WTC11 (cell line): ENCODE measurements at regions not wholly inside any gene's neighbourhood (a gene's known extent, or its start where the extent isn't known, plus 50 kb on each side); places are given as distances from the start of the nearest gene placed in this dataset.

Experiments used
- ATAC-seq: fragments of 200-7000 bp; cut with Tn5 transposase; 2 replicates; pipeline ENCODE4 v1.10.0; 2021; ENCODE audit warnings: mild to moderate bottlenecking, moderate library complexity
- CTCF ChIA-PET: fragments of 300-600 bp; sonication (Branson Sonifier 250); formaldehyde crosslinking; loops from one replicate; lab custom pipeline; 2021; ENCODE audit warnings: antibody characterized with exemption; lab: Charles Lee
- POLR2A ChIA-PET: fragments of 350-600 bp; sonication (Branson Sonifier 250); formaldehyde crosslinking; loops from one replicate; lab custom pipeline; 2021; ENCODE audit warnings: antibody characterized with exemption; lab: Charles Lee
- DNase-seq: peaks from one replicate; pipeline ENCODE4 v3.0.0; 2021; ENCODE audit warnings: low spot score
- H3K27ac Mint-ChIP-seq: 2 replicates; pipeline ENCODE4 v1.8.0; 2021; ENCODE audit warnings: mixed read lengths
- H3K27me3 Mint-ChIP-seq: 2 replicates; pipeline ENCODE4 v1.8.0; 2021; ENCODE audit warnings: low read depth, mild to moderate bottlenecking, moderate library complexity, mixed read lengths
- H3K36me3 Mint-ChIP-seq: 2 replicates; pipeline ENCODE4 v1.8.0; 2021; ENCODE audit warnings: mixed read lengths
- H3K4me1 Mint-ChIP-seq: 2 replicates; pipeline ENCODE4 v1.8.0; 2022; ENCODE audit warnings: mixed read lengths
- H3K4me3 Mint-ChIP-seq: 2 replicates; pipeline ENCODE4 v1.8.0; 2021; ENCODE audit warnings: mild to moderate bottlenecking, moderate library complexity, mixed read lengths
- H3K9me3 Mint-ChIP-seq: 2 replicates; pipeline ENCODE4 v1.8.0; 2021; ENCODE audit warnings: mixed read lengths
- CBFB ChIP-seq: sonication (generic); formaldehyde crosslinking; IDR thresholded peaks from 2 replicates; pipeline ENCODE4 v1.8.1; 2022; ENCODE audit warnings: mild to moderate bottlenecking, low read depth, missing genetic modification reagents
- GABPB1 ChIP-seq: sonication (generic); formaldehyde crosslinking; IDR thresholded peaks from 2 replicates; pipeline ENCODE4 v1.8.1; 2023; ENCODE audit warnings: mild to moderate bottlenecking, missing genetic modification reagents
- MXD4 ChIP-seq: fragments of 250-450 bp; sonication (Bioruptor Pico); IDR thresholded peaks from 2 replicates; pipeline ENCODE4 v1.8.0; 2021; ENCODE audit warnings: mild to moderate bottlenecking, moderate library complexity, borderline replicate concordance
- MYBL2 ChIP-seq: sonication (generic); formaldehyde crosslinking; IDR thresholded peaks from 2 replicates; pipeline ENCODE4 v1.8.1; 2023; ENCODE audit warnings: mild to moderate bottlenecking, moderate library complexity, missing genetic modification reagents
- PRRX2 ChIP-seq: fragments of 250-450 bp; sonication (Bioruptor Pico); IDR thresholded peaks from 2 replicates; pipeline ENCODE4 v1.8.0; 2021; ENCODE audit warnings: mild to moderate bottlenecking
- SMAD4 ChIP-seq: sonication (generic); formaldehyde crosslinking; IDR thresholded peaks from 2 replicates; pipeline ENCODE4 v1.8.0; 2022; ENCODE audit warnings: mild to moderate bottlenecking, missing genetic modification reagents
- ZNF671 ChIP-seq: fragments of 250-450 bp; sonication (Bioruptor Pico); IDR thresholded peaks from 2 replicates; pipeline ENCODE4 v1.8.0; 2021; ENCODE audit warnings: mild to moderate bottlenecking
- TF ChIP-seq, protein P1 (sequence below): sonication (generic); formaldehyde crosslinking; IDR thresholded peaks from 2 replicates; pipeline ENCODE4 v1.8.0; 2023; ENCODE audit warnings: missing genetic modification reagents
- TF ChIP-seq, protein P2 (sequence below): fragments of 250-450 bp; sonication (Bioruptor Pico); IDR thresholded peaks from 2 replicates; pipeline ENCODE4 v1.9.0; 2021; ENCODE audit warnings: mild to moderate bottlenecking
- TF ChIP-seq, protein P3 (sequence below): sonication (generic); formaldehyde crosslinking; IDR thresholded peaks from 2 replicates; pipeline ENCODE4 v1.8.1; 2022; ENCODE audit warnings: mild to moderate bottlenecking, moderate library complexity, missing genetic modification reagents
- TF ChIP-seq, protein P4 (sequence below): sonication (generic); formaldehyde crosslinking; IDR thresholded peaks from 2 replicates; pipeline ENCODE4 v1.8.1; 2022; ENCODE audit warnings: low read depth, missing genetic modification reagents, borderline replicate concordance
- TF ChIP-seq, protein P5 (sequence below): fragments of 250-450 bp; sonication (Bioruptor Pico); IDR thresholded peaks from 2 replicates; pipeline ENCODE4 v2.1.2; 2022; ENCODE audit warnings: mild to moderate bottlenecking, moderate library complexity
- TF ChIP-seq, protein P6 (sequence below): sonication (generic); formaldehyde crosslinking; IDR thresholded peaks from 2 replicates; pipeline ENCODE4 v1.8.0; 2022; ENCODE audit warnings: missing genetic modification reagents
- TF ChIP-seq, protein P7 (sequence below): fragments of 250-450 bp; sonication (Bioruptor Pico); IDR thresholded peaks from 2 replicates; pipeline ENCODE4 v1.8.0; 2021; ENCODE audit warnings: mild to moderate bottlenecking
- TF ChIP-seq, protein P8 (sequence below): sonication (generic); formaldehyde crosslinking; IDR thresholded peaks from 2 replicates; pipeline ENCODE4 v1.8.1; 2023; ENCODE audit warnings: mild to moderate bottlenecking, missing genetic modification reagents

DNA sequence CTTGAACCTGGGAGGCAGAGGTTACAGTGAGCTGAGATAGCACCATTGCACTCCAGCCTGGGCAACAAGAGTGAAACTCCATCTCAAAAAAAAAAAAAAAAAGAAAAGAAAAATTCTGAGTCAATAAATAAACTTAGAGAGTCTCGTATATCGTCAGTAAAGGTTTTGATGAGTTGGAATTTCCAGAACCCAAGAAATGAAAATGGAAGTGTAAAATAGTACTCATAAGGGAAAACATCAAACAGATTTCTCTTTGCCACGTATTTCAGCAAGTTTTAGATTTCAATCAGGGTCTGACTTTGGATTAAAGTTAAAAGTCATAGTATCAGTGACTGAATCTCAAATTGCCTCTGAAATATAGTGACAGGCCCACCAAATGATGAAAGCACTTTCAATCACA is 71.4 kb upstream of the SPOPL start:
- Mint-ChIP-seq H3K27me3 (no peaks in the 10 kb centered on the region), H3K4me3 (no peak overlapping the region), H3K9me3 (peaks cover 32% of the 10 kb centered on the region)
- ATAC-seq (no peak), DNase-seq (no peak)
- CTCF ChIA-PET = no interaction called here
- TF ChIP-seq, protein P1, sequence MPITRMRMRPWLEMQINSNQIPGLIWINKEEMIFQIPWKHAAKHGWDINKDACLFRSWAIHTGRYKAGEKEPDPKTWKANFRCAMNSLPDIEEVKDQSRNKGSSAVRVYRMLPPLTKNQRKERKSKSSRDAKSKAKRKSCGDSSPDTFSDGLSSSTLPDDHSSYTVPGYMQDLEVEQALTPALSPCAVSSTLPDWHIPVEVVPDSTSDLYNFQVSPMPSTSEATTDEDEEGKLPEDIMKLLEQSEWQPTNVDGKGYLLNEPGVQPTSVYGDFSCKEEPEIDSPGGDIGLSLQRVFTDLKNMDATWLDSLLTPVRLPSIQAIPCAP (CRISPR knock-in tag) = no peak
- TF ChIP-seq, protein P2, sequence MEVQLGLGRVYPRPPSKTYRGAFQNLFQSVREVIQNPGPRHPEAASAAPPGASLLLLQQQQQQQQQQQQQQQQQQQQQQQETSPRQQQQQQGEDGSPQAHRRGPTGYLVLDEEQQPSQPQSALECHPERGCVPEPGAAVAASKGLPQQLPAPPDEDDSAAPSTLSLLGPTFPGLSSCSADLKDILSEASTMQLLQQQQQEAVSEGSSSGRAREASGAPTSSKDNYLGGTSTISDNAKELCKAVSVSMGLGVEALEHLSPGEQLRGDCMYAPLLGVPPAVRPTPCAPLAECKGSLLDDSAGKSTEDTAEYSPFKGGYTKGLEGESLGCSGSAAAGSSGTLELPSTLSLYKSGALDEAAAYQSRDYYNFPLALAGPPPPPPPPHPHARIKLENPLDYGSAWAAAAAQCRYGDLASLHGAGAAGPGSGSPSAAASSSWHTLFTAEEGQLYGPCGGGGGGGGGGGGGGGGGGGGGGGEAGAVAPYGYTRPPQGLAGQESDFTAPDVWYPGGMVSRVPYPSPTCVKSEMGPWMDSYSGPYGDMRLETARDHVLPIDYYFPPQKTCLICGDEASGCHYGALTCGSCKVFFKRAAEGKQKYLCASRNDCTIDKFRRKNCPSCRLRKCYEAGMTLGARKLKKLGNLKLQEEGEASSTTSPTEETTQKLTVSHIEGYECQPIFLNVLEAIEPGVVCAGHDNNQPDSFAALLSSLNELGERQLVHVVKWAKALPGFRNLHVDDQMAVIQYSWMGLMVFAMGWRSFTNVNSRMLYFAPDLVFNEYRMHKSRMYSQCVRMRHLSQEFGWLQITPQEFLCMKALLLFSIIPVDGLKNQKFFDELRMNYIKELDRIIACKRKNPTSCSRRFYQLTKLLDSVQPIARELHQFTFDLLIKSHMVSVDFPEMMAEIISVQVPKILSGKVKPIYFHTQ (CRISPR knock-in tag) = no peak
- TF ChIP-seq MYBL2 (no peak), ZNF671 (CRISPR knock-in tag) (no peak), CBFB (CRISPR knock-in tag) (no peak), MXD4 (CRISPR knock-in tag) (no peak), SMAD4 (no peak)
- TF ChIP-seq, protein P3, sequence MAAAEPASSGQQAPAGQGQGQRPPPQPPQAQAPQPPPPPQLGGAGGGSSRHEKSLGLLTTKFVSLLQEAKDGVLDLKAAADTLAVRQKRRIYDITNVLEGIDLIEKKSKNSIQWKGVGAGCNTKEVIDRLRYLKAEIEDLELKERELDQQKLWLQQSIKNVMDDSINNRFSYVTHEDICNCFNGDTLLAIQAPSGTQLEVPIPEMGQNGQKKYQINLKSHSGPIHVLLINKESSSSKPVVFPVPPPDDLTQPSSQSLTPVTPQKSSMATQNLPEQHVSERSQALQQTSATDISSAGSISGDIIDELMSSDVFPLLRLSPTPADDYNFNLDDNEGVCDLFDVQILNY (CRISPR knock-in tag) = no peak
- TF ChIP-seq, protein P4, sequence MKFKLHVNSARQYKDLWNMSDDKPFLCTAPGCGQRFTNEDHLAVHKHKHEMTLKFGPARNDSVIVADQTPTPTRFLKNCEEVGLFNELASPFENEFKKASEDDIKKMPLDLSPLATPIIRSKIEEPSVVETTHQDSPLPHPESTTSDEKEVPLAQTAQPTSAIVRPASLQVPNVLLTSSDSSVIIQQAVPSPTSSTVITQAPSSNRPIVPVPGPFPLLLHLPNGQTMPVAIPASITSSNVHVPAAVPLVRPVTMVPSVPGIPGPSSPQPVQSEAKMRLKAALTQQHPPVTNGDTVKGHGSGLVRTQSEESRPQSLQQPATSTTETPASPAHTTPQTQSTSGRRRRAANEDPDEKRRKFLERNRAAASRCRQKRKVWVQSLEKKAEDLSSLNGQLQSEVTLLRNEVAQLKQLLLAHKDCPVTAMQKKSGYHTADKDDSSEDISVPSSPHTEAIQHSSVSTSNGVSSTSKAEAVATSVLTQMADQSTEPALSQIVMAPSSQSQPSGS (CRISPR knock-in tag) = no peak
- TF ChIP-seq, protein P5, sequence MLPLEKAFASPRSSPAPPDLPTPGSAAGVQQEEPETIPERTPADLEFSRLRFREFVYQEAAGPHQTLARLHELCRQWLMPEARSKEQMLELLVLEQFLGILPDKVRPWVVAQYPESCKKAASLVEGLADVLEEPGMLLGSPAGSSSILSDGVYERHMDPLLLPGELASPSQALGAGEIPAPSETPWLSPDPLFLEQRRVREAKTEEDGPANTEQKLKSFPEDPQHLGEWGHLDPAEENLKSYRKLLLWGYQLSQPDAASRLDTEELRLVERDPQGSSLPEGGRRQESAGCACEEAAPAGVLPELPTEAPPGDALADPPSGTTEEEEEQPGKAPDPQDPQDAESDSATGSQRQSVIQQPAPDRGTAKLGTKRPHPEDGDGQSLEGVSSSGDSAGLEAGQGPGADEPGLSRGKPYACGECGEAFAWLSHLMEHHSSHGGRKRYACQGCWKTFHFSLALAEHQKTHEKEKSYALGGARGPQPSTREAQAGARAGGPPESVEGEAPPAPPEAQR = no peak
- TF ChIP-seq, protein P6, sequence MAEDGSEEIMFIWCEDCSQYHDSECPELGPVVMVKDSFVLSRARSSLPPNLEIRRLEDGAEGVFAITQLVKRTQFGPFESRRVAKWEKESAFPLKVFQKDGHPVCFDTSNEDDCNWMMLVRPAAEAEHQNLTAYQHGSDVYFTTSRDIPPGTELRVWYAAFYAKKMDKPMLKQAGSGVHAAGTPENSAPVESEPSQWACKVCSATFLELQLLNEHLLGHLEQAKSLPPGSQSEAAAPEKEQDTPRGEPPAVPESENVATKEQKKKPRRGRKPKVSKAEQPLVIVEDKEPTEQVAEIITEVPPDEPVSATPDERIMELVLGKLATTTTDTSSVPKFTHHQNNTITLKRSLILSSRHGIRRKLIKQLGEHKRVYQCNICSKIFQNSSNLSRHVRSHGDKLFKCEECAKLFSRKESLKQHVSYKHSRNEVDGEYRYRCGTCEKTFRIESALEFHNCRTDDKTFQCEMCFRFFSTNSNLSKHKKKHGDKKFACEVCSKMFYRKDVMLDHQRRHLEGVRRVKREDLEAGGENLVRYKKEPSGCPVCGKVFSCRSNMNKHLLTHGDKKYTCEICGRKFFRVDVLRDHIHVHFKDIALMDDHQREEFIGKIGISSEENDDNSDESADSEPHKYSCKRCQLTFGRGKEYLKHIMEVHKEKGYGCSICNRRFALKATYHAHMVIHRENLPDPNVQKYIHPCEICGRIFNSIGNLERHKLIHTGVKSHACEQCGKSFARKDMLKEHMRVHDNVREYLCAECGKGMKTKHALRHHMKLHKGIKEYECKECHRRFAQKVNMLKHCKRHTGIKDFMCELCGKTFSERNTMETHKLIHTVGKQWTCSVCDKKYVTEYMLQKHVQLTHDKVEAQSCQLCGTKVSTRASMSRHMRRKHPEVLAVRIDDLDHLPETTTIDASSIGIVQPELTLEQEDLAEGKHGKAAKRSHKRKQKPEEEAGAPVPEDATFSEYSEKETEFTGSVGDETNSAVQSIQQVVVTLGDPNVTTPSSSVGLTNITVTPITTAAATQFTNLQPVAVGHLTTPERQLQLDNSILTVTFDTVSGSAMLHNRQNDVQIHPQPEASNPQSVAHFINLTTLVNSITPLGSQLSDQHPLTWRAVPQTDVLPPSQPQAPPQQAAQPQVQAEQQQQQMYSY (CRISPR knock-in tag) = no peak
- TF ChIP-seq, protein P7, sequence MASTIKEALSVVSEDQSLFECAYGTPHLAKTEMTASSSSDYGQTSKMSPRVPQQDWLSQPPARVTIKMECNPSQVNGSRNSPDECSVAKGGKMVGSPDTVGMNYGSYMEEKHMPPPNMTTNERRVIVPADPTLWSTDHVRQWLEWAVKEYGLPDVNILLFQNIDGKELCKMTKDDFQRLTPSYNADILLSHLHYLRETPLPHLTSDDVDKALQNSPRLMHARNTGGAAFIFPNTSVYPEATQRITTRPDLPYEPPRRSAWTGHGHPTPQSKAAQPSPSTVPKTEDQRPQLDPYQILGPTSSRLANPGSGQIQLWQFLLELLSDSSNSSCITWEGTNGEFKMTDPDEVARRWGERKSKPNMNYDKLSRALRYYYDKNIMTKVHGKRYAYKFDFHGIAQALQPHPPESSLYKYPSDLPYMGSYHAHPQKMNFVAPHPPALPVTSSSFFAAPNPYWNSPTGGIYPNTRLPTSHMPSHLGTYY (CRISPR knock-in tag) = no peak
- TF ChIP-seq, all 79 proteins: peak for 0
- Mint-ChIP-seq H3K27ac (no peak overlapping the region), H3K36me3 (peaks cover 26% of the 10 kb centered on the region), H3K4me1 (peaks cover 5% of the 10 kb centered on the region; the same call in 1 of the 2 replicates)
- POLR2A ChIA-PET = no interaction called here

DNA sequence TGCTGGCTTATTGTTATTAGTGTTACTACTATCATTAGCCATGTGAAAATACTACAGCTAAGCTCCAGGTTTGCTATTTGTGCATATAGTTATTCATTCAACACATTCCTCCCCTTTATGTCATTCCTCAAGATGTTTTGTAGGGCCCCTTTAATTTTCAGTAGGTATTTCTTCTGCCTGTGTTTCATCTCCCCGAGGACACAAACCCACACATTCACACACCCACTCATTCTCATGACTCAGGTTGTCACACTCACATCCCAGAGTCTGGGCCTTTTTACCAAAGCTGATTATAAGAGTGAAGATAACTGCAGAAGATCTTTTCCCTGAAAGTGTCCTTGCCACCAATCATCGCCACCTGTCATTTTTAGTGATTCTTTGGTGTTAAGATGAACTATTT is 68.6 kb upstream of the SPOPL start:
- POLR2A ChIA-PET = no interaction called here
- ATAC-seq (no peak), DNase-seq (no peak)
- Mint-ChIP-seq H3K4me3 (no peak overlapping the region), H3K36me3 (peaks cover 3% of the 10 kb centered on the region; the same call in 1 of the 2 replicates)
- CTCF ChIA-PET = no interaction called here
- TF ChIP-seq GABPB1 (no peak), PRRX2 (CRISPR knock-in tag) (no peak)
- TF ChIP-seq, protein P8, sequence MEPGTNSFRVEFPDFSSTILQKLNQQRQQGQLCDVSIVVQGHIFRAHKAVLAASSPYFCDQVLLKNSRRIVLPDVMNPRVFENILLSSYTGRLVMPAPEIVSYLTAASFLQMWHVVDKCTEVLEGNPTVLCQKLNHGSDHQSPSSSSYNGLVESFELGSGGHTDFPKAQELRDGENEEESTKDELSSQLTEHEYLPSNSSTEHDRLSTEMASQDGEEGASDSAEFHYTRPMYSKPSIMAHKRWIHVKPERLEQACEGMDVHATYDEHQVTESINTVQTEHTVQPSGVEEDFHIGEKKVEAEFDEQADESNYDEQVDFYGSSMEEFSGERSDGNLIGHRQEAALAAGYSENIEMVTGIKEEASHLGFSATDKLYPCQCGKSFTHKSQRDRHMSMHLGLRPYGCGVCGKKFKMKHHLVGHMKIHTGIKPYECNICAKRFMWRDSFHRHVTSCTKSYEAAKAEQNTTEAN (CRISPR knock-in tag) = no peak
- TF ChIP-seq, all 79 proteins: peak for 0
- Mint-ChIP-seq H3K27me3 (no peaks in the 10 kb centered on the region), H3K9me3 (peaks cover 7% of the 10 kb centered on the region), H3K27ac (no peak overlapping the region), H3K4me1 (peaks cover 5% of the 10 kb centered on the region; the same call in 1 of the 2 replicates)
